GM18868 (cell line): ENCODE measurements at regions not wholly inside any gene's neighbourhood (a gene's known extent, or its start where the extent isn't known, plus 50 kb on each side); places are given as distances from the start of the nearest gene placed in this dataset.

Experiments used
- ATAC-seq: cut with Tn5 transposase; IDR thresholded peaks from one replicate; pipeline ENCODE4 v1.9.1; 2021; ENCODE audit warnings: mild to moderate bottlenecking, moderate library complexity; ENCODE audit not compliant: unreplicated experiment

- no peak for ATAC-seq
Observed at GRCh38 chr15:70291305-70292075, 193.8 kb upstream of the TLE3 start.

- ATAC-seq: no peak
Observed at GRCh38 chr15:70290708-70291107, 193.0 kb upstream of the TLE3 start.

- ATAC-seq: no peak
Observed at GRCh38 chr15:70289191-70289955, 191.7 kb upstream of the TLE3 start.

- no peak for ATAC-seq
Observed at GRCh38 chr15:70286113-70286806, 188.5 kb upstream of the TLE3 start.

- no peak for ATAC-seq
Observed at GRCh38 chr15:70284438-70285214, 186.9 kb upstream of the TLE3 start.

- no peak for ATAC-seq
Observed at GRCh38 chr15:70283511-70283910, 185.8 kb upstream of the TLE3 start.

GRCh38 chr15:70281811-70282307, 184.1 kb upstream of the TLE3 start:
- peak; percentile 78 for ATAC-seq

GRCh38 chr15:70281261-70281810, 183.6 kb upstream of the TLE3 start:
- no peak for ATAC-seq

GRCh38 chr15:70280781-70281180, 183.1 kb upstream of the TLE3 start:
- ATAC-seq: no peak

- ATAC-seq: no peak
Observed at GRCh38 chr15:70279096-70279495, 181.4 kb upstream of the TLE3 start.

- ATAC-seq: no peak
Observed at GRCh38 chr15:70278644-70279043, 180.9 kb upstream of the TLE3 start.

- ATAC-seq: no peak
Observed at GRCh38 chr15:70277556-70277955, 179.8 kb upstream of the TLE3 start.

GRCh38 chr15:70276401-70276800, 178.7 kb upstream of the TLE3 start:
- ATAC-seq: no peak

- ATAC-seq: no peak
Observed at GRCh38 chr15:70275461-70276138, 177.9 kb upstream of the TLE3 start.

- ATAC-seq: no peak
Observed at GRCh38 chr15:70274908-70275307, 177.2 kb upstream of the TLE3 start.

GRCh38 chr15:70274255-70274880, 176.7 kb upstream of the TLE3 start:
- no peak for ATAC-seq

GRCh38 chr15:70273808-70274207, 176.1 kb upstream of the TLE3 start:
- no peak for ATAC-seq

GRCh38 chr15:70272565-70273355, 175.0 kb upstream of the TLE3 start:
- no peak for ATAC-seq
